ENCODE measurements at regions not wholly inside any gene's neighbourhood (a gene's known extent, or its start where the extent isn't known, plus 50 kb on each side); places are given as distances from the start of the nearest gene placed in this dataset.

DNA sequence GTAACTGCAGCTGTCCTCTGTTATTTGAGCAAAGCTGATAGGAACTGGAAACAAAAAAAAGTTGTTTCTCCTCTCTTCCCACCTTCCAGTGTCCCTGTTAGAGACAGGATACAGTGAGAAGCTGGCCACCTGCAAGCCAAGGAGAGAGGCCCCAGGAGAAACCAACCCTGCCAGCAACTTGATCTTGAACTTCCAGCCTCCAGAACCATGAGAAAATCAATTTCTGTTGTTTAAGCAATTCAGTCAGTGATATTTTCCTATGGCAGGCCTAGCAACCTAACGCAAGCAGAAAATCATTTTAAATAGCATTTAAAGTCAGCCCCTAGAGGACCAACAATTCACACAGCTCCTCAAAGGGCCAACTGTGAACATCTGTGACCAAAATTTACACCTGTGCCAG, 291.3 kb downstream of the OXSM start:
- TF ChIP-seq POLR2A (IDR thresholded peaks at IDR 0.05; ENCODE audit: low read depth, low read length) (no peak), POLR2AphosphoS5 (IDR thresholded peaks at IDR 0.05; ENCODE audit: low read depth, low read length) (no peak), TAF1 (IDR thresholded peaks at IDR 0.05; ENCODE audit: low read depth, low read length) (no peak)

Measured in GM12891 (cell line).